ENCODE measurements at regions not wholly inside any gene's neighbourhood (a gene's known extent, or its start where the extent isn't known, plus 50 kb on each side); places are given as distances from the start of the nearest gene placed in this dataset.

GRCh38 chr6:133190912-133191311 is 50.2 kb upstream of the EYA4 start:
- no peak for DNase-seq

GRCh38 chr6:133191323-133191722 is 49.8 kb upstream of the EYA4 start:
- DNase-seq, result no peak
